ENCODE measurements at regions not wholly inside any gene's neighbourhood (a gene's known extent, or its start where the extent isn't known, plus 50 kb on each side); places are given as distances from the start of the nearest gene placed in this dataset.
"Not testable (repeated sequence)": the region's sequence is repeated elsewhere in the genome, so short reads cannot be mapped to it uniquely, and the experiment has no call there.

- H3K4me3 ChIP-seq (ENCODE audit: low read depth in 2 of 2, low read length in 2 of 2) = no peak overlapping the region
- no peaks in the 10 kb centered on the region for H3K9me3 ChIP-seq (ENCODE audit: control insufficient read depth, insufficient read depth, low read depth, low read length)
- H3K36me3 ChIP-seq (ENCODE audit: control insufficient read depth, insufficient read depth, low read length) = no peaks in the 10 kb centered on the region
- CTCF ChIA-PET = no interaction called here
- ATAC-seq = no peak
- H3K27me3 ChIP-seq (ENCODE audit: control insufficient read depth, insufficient read depth, low read length) = no peaks in the 10 kb centered on the region
- no peak for DNase-seq (ENCODE audit: low read depth, low spot score)
- POLR2A ChIA-PET = no interaction called here
- intact Hi-C loops (cut with micrococcal nuclease; ENCODE audit: unreplicated experiment) = no loop called here
- in situ Hi-C loops (cut with HindIII; ENCODE audit: low pct_unique_long_range_greater_than_20kb, low sequenced_read_pairs) = no loop called here
- TF ChIP-seq SIN3A (IDR thresholded peaks at IDR 0.05; ENCODE audit: borderline replicate concordance, insufficient read depth, low read depth, low read length) = no peak
- no peak for TF ChIP-seq POLR2AphosphoS5 (IDR thresholded peaks at IDR 0.05; ENCODE audit: low read depth, low read length)
- TF ChIP-seq TCF7L2 (IDR thresholded peaks at IDR 0.05; ENCODE audit: low read depth, low read length) = no peak
- H3K4me1 ChIP-seq (ENCODE audit: control insufficient read depth, insufficient read depth, low read length) = no peaks in the 10 kb centered on the region
- no peak overlapping the region for H3K27ac ChIP-seq (ENCODE audit: low read length)
- no TSS peak for BruUV-seq (replicated peaks)
These were observed 59.3 kb downstream of the GPR88 start for GRCh38 chr1:100597061-100597741.

- Histone ChIP-seq H3K27me3 (ENCODE audit: control insufficient read depth, insufficient read depth, low read length) (no peaks in the 10 kb centered on the region), H3K36me3 (ENCODE audit: control insufficient read depth, insufficient read depth, low read length) (no peaks in the 10 kb centered on the region), H3K4me1 (ENCODE audit: control insufficient read depth, insufficient read depth, low read length) (no peaks in the 10 kb centered on the region), H3K27ac (ENCODE audit: low read length) (no peak overlapping the region), H3K4me3 (ENCODE audit: low read depth in 2 of 2, low read length in 2 of 2) (no peak overlapping the region), H3K9me3 (ENCODE audit: control insufficient read depth, insufficient read depth, low read depth, low read length) (no peaks in the 10 kb centered on the region)
- DNase-seq (ENCODE audit: low read depth, low spot score) (no peak), ATAC-seq (no peak)
- no TSS peak for BruUV-seq (replicated peaks)
- intact Hi-C loops (cut with micrococcal nuclease; ENCODE audit: unreplicated experiment) (no loop called here), in situ Hi-C loops (cut with HindIII; ENCODE audit: low pct_unique_long_range_greater_than_20kb, low sequenced_read_pairs) (no loop called here)
- TF ChIP-seq TCF7L2 (IDR thresholded peaks at IDR 0.05; ENCODE audit: low read depth, low read length) (no peak), CTCF (IDR thresholded peaks at IDR 0.05) (no peak)
- POLR2A ChIA-PET = no interaction called here
- CTCF ChIA-PET = no interaction called here
These were observed 59.8 kb downstream of the GPR88 start for GRCh38 chr1:100597784-100598183.

- H3K9me3 ChIP-seq (ENCODE audit: control insufficient read depth, insufficient read depth, low read depth, low read length); H3K4me1 ChIP-seq (ENCODE audit: control insufficient read depth, insufficient read depth, low read length); POLR2A ChIA-PET; CTCF ChIA-PET; H3K27me3 ChIP-seq (ENCODE audit: control insufficient read depth, insufficient read depth, low read length); intact Hi-C loops (cut with micrococcal nuclease; ENCODE audit: unreplicated experiment); in situ Hi-C loops (cut with HindIII; ENCODE audit: low pct_unique_long_range_greater_than_20kb, low sequenced_read_pairs); H3K4me3 ChIP-seq (ENCODE audit: low read depth in 2 of 2, low read length in 2 of 2); DNase-seq (ENCODE audit: low read depth, low spot score); BruUV-seq (replicated peaks); H3K36me3 ChIP-seq (ENCODE audit: control insufficient read depth, insufficient read depth, low read length); H3K27ac ChIP-seq (ENCODE audit: low read length); ATAC-seq: not testable (repeated sequence)
These were observed 62.4 kb downstream of the GPR88 start for GRCh38 chr1:100600377-100600776.

GRCh38 chr1:100602028-100602427 is 64.1 kb downstream of the GPR88 start:
- intact Hi-C loops (cut with micrococcal nuclease; ENCODE audit: unreplicated experiment); BruUV-seq (replicated peaks); H3K9me3 ChIP-seq (ENCODE audit: control insufficient read depth, insufficient read depth, low read depth, low read length); H3K4me3 ChIP-seq (ENCODE audit: low read depth in 2 of 2, low read length in 2 of 2); ATAC-seq; H3K27me3 ChIP-seq (ENCODE audit: control insufficient read depth, insufficient read depth, low read length); H3K36me3 ChIP-seq (ENCODE audit: control insufficient read depth, insufficient read depth, low read length); in situ Hi-C loops (cut with HindIII; ENCODE audit: low pct_unique_long_range_greater_than_20kb, low sequenced_read_pairs); POLR2A ChIA-PET; H3K27ac ChIP-seq (ENCODE audit: low read length); H3K4me1 ChIP-seq (ENCODE audit: control insufficient read depth, insufficient read depth, low read length); CTCF ChIA-PET; DNase-seq (ENCODE audit: low read depth, low spot score): not testable (repeated sequence)

Data from Panc1 (cell line).